ENCODE measurements at regions not wholly inside any gene's neighbourhood (a gene's known extent, or its start where the extent isn't known, plus 50 kb on each side); places are given as distances from the start of the nearest gene placed in this dataset.

- no peak for TF ChIP-seq CTCF (IDR thresholded peaks at IDR 0.05)
- no peaks in the 10 kb centered on the region for H3K27me3 ChIP-seq
- H3K27ac ChIP-seq = no peak overlapping the region
- no peak overlapping the region for H3K4me3 ChIP-seq (ENCODE audit: low read depth in 1 of 2, low read length in 1 of 2)
- H3K4me1 ChIP-seq (ENCODE audit: control insufficient read depth in 1 of 2, insufficient read depth in 1 of 2, low read depth in 1 of 2, low read length in 1 of 2) = no peaks in the 10 kb centered on the region
- H3K9me3 ChIP-seq = no peaks in the 10 kb centered on the region
- no peaks in the 10 kb centered on the region for H3K36me3 ChIP-seq
Measured at GRCh38 chr11:95387325-95387724, 156.3 kb upstream of the SESN3 start.

- Histone ChIP-seq H3K9me3 (no peaks in the 10 kb centered on the region), H3K36me3 (no peaks in the 10 kb centered on the region), H3K4me1 (ENCODE audit: control insufficient read depth in 1 of 2, insufficient read depth in 1 of 2, low read depth in 1 of 2, low read length in 1 of 2) (no peaks in the 10 kb centered on the region), H3K4me3 (ENCODE audit: low read depth in 1 of 2, low read length in 1 of 2) (no peak overlapping the region), H3K27me3 (no peaks in the 10 kb centered on the region), H3K27ac (no peak overlapping the region)
- TF ChIP-seq CTCF (IDR thresholded peaks at IDR 0.05) = no peak
Measured at GRCh38 chr11:95385577-95385976, 154.6 kb upstream of the SESN3 start.

- H3K27me3 ChIP-seq = no peaks in the 10 kb centered on the region
- no peaks in the 10 kb centered on the region for H3K36me3 ChIP-seq
- H3K27ac ChIP-seq = no peak overlapping the region
- no peak overlapping the region for H3K4me3 ChIP-seq (ENCODE audit: low read depth in 1 of 2, low read length in 1 of 2)
- no peak for TF ChIP-seq CTCF (IDR thresholded peaks at IDR 0.05)
- no peaks in the 10 kb centered on the region for H3K4me1 ChIP-seq (ENCODE audit: control insufficient read depth in 1 of 2, insufficient read depth in 1 of 2, low read depth in 1 of 2, low read length in 1 of 2)
- H3K9me3 ChIP-seq = no peaks in the 10 kb centered on the region
Measured at GRCh38 chr11:95379479-95379878, 148.5 kb upstream of the SESN3 start.

- no peak overlapping the region for H3K27ac ChIP-seq
- H3K27me3 ChIP-seq = no peaks in the 10 kb centered on the region
- TF ChIP-seq CTCF (IDR thresholded peaks at IDR 0.05) = no peak
- H3K4me1 ChIP-seq (ENCODE audit: control insufficient read depth in 1 of 2, insufficient read depth in 1 of 2, low read depth in 1 of 2, low read length in 1 of 2) = no peaks in the 10 kb centered on the region
- H3K36me3 ChIP-seq = no peaks in the 10 kb centered on the region
- H3K9me3 ChIP-seq = no peaks in the 10 kb centered on the region
- H3K4me3 ChIP-seq (ENCODE audit: low read depth in 1 of 2, low read length in 1 of 2) = no peak overlapping the region
Measured at GRCh38 chr11:95378789-95379188, 147.8 kb upstream of the SESN3 start.

DNA sequence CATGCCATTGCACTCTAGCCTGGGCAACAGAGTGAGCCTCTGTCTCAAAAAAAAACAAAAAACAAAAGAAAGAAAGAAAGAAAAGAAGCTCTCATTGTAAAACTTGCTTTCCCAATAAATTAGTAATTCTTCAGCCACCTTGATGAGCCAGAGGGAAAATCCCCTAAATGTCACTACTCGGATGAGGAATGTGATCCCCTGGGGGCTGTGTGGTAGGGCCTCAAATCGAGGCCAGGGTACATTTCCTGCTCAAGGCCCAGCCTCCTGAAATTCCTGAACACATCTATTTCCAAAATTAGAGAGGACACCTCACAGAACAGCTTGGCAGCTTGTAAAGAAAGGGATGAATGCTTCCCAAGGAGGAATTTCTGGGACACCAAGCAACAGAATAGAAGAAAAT is 147.1 kb upstream of the SESN3 start:
- Histone ChIP-seq H3K4me3 (ENCODE audit: low read depth in 1 of 2, low read length in 1 of 2) (no peak overlapping the region), H3K36me3 (no peaks in the 10 kb centered on the region), H3K9me3 (no peaks in the 10 kb centered on the region), H3K4me1 (ENCODE audit: control insufficient read depth in 1 of 2, insufficient read depth in 1 of 2, low read depth in 1 of 2, low read length in 1 of 2) (no peaks in the 10 kb centered on the region), H3K27ac (no peak overlapping the region), H3K27me3 (no peaks in the 10 kb centered on the region)
- no peak for TF ChIP-seq CTCF (IDR thresholded peaks at IDR 0.05)

DNA sequence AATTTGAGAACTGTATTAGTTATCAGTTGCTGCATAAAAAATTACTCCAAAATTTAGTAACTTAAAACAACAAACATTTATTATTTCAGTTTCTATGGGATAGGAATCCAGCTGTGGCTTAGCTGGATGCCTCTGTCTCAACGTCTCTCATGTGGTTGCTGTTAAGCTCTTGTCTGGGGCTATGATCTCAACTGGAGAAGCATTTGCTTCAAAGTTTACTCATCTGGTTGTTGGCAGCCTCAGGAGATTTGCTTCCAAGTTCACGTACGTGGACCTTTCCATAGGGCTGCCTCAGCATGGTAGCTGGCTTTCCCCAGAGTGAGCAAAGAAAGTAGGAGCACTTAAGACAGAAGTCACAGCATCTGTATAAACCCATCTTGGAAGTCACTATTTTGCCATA is 144.9 kb upstream of the SESN3 start:
- Histone ChIP-seq H3K36me3 (no peaks in the 10 kb centered on the region), H3K27ac (no peak overlapping the region), H3K9me3 (no peaks in the 10 kb centered on the region), H3K27me3 (no peaks in the 10 kb centered on the region), H3K4me3 (ENCODE audit: low read depth in 1 of 2, low read length in 1 of 2) (no peak overlapping the region), H3K4me1 (ENCODE audit: control insufficient read depth in 1 of 2, insufficient read depth in 1 of 2, low read depth in 1 of 2, low read length in 1 of 2) (peaks cover 17 to 18% of the 10 kb centered on the region in 2 experiments)
- TF ChIP-seq CTCF (IDR thresholded peaks at IDR 0.05) = no peak
